Left lung (tissue), 4 donors: ENCODE measurements at regions not wholly inside any gene's neighbourhood (a gene's known extent, or its start where the extent isn't known, plus 50 kb on each side); places are given as distances from the start of the nearest gene placed in this dataset.

ENCODE experiments used
- ATAC-seq: fragments of 200-7000 bp; cut with Tn5 transposase; one replicate; pipeline ENCODE4 v1.9.1; 2020; ENCODE audit warnings: moderate library complexity
- DNase-seq, 4 donors: peaks; one replicate each; pipeline ENCODE4 v3.0.0-alpha.2; 2013 to 2020
- H3K27ac ChIP-seq, 2 donors: fragments of 200-600 bp; sonication (generic) in 1 of 2; one replicate each; pipeline versions ENCODE4 v1.5.0 to v1.8.0; 2020 to 2021
- H3K27me3 ChIP-seq, 2 donors: fragments of 200-600 bp; sonication (generic) in 1 of 2; one replicate each; pipeline versions ENCODE4 v1.5.0 to v1.8.0; 2020 to 2021
- H3K36me3 ChIP-seq, 2 donors: fragments of 200-600 bp; sonication (generic) in 1 of 2; one replicate each; pipeline versions ENCODE4 v1.5.0 to v1.8.0; 2020 to 2021
- H3K4me1 ChIP-seq, 2 donors: fragments of 200-600 bp; one replicate each; pipeline ENCODE4 v1.8.0; 2021
- H3K4me3 ChIP-seq, 2 donors: fragments of 200-600 bp; sonication (generic) in 1 of 2; one replicate each; pipeline versions ENCODE4 v1.5.0 to v1.8.0; 2020 to 2021; ENCODE audit warnings: mild to moderate bottlenecking in 1 of 2
- H3K9me3 ChIP-seq, 2 donors: fragments of 200-600 bp; sonication (generic) in 1 of 2; one replicate each; pipeline versions ENCODE4 v1.5.0 to v1.8.0; 2020 to 2021
- CTCF ChIP-seq, 2 donors: fragments of 200-600 bp; sonication (generic) in 1 of 2; IDR thresholded peaks; one replicate each; pipeline versions ENCODE4 v1.5.0 to v1.8.0; 2021; ENCODE audit warnings: antibody characterized with exemption in 2 of 2
- intact Hi-C, 2 donors: fragments of 100-400 bp; cut with DNase I; formaldehyde crosslinking; loops; one replicate each; pipeline versions ENCODE4 v1.11.2 to v1.14.2; 2022
- donor health status: DM: no; HTN: yes; CAD: no.
- donor health status: DM: no; HTN: no; CAD: no.

GRCh38 chr10:34008656-34009055 is 674.2 kb upstream of the NRP1 start:
- intact Hi-C loops: no loop called here
- DNase-seq (no peak), ATAC-seq (no peak)
- H3K9me3 ChIP-seq: no peaks in the 10 kb centered on the region
- no peaks in the 10 kb centered on the region for H3K36me3 ChIP-seq
- H3K27ac ChIP-seq: no peak overlapping the region
- H3K27me3 ChIP-seq: no peaks in the 10 kb centered on the region
- no peaks in the 10 kb centered on the region for H3K4me1 ChIP-seq
- TF ChIP-seq CTCF (IDR thresholded peaks at IDR 0.05): no peak
- H3K4me3 ChIP-seq: no peak overlapping the region

GRCh38 chr10:34006471-34006870 is 672.0 kb upstream of the NRP1 start:
- Histone ChIP-seq H3K4me1 (no peaks in the 10 kb centered on the region), H3K27me3 (no peaks in the 10 kb centered on the region), H3K4me3 (no peak overlapping the region), H3K9me3 (no peaks in the 10 kb centered on the region), H3K36me3 (no peaks in the 10 kb centered on the region), H3K27ac (no peak overlapping the region)
- DNase-seq (no peak), ATAC-seq (no peak)
- intact Hi-C loops: no loop called here
- no peak for TF ChIP-seq CTCF (IDR thresholded peaks at IDR 0.05)

GRCh38 chr10:34003561-34003960 is 669.1 kb upstream of the NRP1 start:
- Histone ChIP-seq H3K27ac (no peak overlapping the region), H3K4me3 (no peak overlapping the region), H3K36me3 (no peaks in the 10 kb centered on the region), H3K4me1 (no peaks in the 10 kb centered on the region), H3K27me3 (no peaks in the 10 kb centered on the region), H3K9me3 (no peaks in the 10 kb centered on the region)
- no peak for ATAC-seq
- intact Hi-C loops: no loop called here
- no peak for DNase-seq
- TF ChIP-seq CTCF (IDR thresholded peaks at IDR 0.05): no peak

GRCh38 chr10:34002896-34003295 is 668.4 kb upstream of the NRP1 start:
- H3K9me3 ChIP-seq: no peaks in the 10 kb centered on the region
- no peak for TF ChIP-seq CTCF (IDR thresholded peaks at IDR 0.05)
- no peak for DNase-seq
- intact Hi-C loops: no loop called here
- no peak overlapping the region for H3K27ac ChIP-seq
- no peaks in the 10 kb centered on the region for H3K27me3 ChIP-seq
- H3K4me3 ChIP-seq: no peak overlapping the region
- ATAC-seq: no peak
- H3K36me3 ChIP-seq: no peaks in the 10 kb centered on the region
- no peaks in the 10 kb centered on the region for H3K4me1 ChIP-seq

GRCh38 chr10:34001831-34002230 is 667.4 kb upstream of the NRP1 start:
- H3K27me3 ChIP-seq: no peaks in the 10 kb centered on the region
- ATAC-seq: no peak

More at GRCh38 chr10:34001831-34002230, 667.4 kb upstream of the NRP1 start:
- intact Hi-C loops: no loop called here
- Histone ChIP-seq H3K27ac (no peak overlapping the region), H3K9me3 (no peaks in the 10 kb centered on the region), H3K36me3 (no peaks in the 10 kb centered on the region), H3K4me1 (no peaks in the 10 kb centered on the region), H3K4me3 (no peak overlapping the region)
- TF ChIP-seq CTCF (IDR thresholded peaks at IDR 0.05): no peak
- DNase-seq: no peak
